GM18508 (cell line): ENCODE measurements at regions not wholly inside any gene's neighbourhood (a gene's known extent, or its start where the extent isn't known, plus 50 kb on each side); places are given as distances from the start of the nearest gene placed in this dataset.
A peak's percentile ranks its signal among the peaks of the same experiment; 100 is the strongest.

ENCODE experiments used
- ATAC-seq: cut with Tn5 transposase; IDR thresholded peaks from one replicate; pipeline ENCODE4 v1.9.1; 2021; ENCODE audit warnings: moderate number of reproducible peaks; ENCODE audit not compliant: insufficient read depth, unreplicated experiment

DNA sequence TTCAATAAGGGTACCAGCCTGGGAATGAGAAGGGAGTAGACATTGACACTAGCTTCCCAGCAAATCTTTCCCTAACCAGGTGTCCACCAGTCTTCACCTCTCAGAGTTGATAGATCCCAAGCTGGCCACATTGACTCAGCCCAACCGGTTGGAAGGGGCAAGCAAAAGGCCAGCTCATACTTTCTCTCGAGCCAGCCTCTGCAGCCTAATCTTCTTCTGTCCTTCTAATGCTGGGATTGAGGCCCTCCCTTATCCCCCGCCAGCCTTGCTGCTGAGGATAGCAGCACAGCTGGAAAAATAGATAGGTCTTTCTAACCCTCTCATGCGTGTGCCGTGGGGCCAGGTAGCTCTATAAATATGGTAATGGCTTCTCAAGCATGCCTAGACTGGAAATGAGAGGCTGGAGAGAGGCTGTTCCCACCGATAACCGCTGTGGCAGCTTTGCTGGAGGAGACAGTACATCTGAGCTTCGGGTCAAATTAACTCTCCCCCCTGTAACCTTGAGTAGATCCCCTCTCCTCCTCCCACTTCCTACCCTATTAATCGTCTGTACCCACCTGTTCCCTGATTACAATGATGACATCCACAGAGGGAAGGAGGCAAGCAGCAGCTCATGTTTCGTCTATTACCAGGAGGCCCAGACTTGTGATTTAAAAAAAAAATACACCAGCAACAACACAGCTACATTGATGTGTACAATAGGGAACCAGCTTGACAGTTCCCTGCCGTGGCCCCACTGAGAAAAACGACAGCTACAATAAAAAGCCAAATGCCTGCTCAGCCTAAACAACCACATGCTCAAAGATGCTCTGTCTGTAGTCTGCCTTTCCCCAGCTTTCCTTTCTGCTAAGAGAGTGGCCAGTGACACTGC is 219.9 kb upstream of the BRINP1 start:
- ATAC-seq, result no peak

GRCh38 chr9:119577881-119578280 is 208.6 kb upstream of the BRINP1 start:
- no peak for ATAC-seq

- ATAC-seq, result no peak
Observed at GRCh38 chr9:119559986-119560385, 190.8 kb upstream of the BRINP1 start.

GRCh38 chr9:119559056-119559455 is 189.8 kb upstream of the BRINP1 start:
- no peak for ATAC-seq

DNA sequence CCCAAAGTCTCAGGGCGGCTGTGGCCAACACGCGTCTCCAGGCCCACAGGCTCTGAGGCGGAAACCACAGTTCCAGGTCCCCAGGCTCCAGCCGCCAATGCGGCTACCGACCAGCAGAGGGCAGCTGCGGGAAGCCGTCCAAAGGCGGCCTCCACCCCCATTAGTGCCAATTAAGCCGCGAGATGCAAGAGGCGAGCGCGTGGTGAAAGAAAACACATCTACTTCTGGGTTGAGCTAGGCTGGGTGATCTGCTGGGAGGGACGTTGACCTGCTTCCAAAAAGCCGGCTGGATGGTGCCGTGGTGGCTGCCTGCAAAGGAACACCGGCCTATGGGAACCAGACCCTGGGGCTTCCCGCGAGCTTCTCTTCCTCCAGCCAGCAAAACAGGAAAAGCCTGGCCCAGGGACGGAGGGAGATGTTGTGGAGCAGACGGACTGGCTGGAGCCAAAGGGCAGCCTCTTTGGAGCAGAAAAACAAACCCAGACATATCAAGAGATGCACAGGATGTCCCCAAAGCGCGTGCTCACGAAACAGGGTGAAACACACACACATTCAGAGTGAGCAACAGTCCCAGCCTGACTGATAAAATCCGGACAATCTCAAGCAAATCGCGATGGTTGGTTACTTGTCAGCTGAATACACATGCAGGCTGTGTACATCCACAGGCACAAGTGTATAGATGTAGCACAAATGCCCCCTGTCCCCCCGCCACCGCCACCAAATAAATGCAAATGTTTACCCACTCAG is 187.1 kb upstream of the BRINP1 start:
- ATAC-seq, result peak; percentile 82

DNA sequence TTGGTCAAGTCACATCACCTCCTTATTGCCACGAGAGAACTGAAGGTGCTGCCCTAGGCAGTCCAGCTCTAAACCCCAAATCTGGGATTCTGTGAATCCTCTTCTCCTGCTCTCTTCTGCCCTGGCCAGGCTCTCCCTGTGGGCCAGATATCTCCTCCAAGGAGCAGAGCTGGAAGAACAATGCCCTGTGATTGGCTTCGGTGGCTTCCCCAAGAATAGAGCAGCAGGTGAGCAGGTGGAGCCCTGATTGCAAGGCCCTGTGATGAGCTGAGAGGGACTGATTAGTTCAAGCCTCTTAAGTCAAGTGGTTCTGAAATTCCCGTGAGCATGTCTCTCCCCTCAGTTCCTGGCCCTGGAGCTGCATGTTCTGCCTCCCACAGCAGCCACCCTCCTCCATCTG is 175.3 kb upstream of the BRINP1 start:
- no peak for ATAC-seq

DNA sequence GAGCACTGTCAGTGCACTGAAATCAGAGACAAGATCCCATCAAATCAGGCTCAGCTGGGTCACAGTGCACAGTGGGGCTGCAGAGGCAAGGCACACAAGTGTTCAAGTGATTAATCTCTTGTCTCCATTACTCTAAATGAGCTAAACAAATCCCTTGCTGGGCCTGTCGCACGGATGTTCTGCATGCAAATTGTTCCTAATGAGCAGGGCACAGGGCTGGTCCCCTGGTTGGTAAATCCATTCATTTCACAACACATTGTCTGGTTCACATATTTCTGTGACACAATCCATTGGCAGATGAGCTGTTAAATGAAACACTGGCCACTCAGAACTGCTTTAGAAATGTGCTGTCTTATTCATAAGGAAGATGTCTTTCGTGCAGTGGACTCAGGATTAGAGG is 167.9 kb upstream of the BRINP1 start:
- no peak for ATAC-seq

DNA sequence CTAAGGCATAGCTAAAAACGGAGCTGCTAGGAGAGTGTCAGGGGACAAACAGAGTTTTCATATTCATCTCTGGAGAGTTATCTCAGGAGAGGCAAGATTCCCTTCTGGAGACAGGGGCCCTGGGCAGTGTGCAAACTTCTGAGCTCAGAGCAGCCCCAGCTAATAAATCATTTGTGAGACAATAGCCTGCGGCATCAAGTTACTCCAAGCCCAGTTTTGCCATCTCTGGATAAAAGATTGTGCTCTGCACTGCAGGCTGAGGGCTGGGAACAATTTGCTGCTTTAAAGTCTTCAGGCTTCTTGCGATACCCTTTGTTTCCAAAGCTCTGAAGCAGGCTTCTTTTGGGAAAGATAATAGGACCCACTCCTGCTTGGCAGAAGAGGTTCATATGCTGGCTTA is 164.3 kb upstream of the BRINP1 start:
- no peak for ATAC-seq

DNA sequence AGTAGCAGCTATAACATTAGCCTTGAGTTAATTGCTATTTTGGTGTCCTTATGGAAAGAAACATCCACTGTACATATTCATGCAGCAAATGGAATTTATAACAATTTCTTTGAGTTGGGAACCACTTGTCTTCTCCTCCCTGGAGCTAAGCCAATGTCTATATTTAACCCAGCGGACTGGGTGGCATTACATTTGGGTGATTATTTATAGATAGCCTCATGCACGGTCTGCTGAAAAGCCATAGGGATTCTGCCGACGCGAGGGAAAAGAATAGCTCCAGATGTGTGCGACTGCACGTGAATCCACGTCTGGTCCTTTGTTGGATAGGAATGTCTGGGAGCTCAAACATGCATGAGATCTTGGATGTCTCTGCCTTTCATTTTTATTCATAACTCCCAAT is 157.5 kb upstream of the BRINP1 start:
- ATAC-seq, result no peak

GRCh38 chr9:119523508-119523907 is 154.3 kb upstream of the BRINP1 start:
- no peak for ATAC-seq

DNA sequence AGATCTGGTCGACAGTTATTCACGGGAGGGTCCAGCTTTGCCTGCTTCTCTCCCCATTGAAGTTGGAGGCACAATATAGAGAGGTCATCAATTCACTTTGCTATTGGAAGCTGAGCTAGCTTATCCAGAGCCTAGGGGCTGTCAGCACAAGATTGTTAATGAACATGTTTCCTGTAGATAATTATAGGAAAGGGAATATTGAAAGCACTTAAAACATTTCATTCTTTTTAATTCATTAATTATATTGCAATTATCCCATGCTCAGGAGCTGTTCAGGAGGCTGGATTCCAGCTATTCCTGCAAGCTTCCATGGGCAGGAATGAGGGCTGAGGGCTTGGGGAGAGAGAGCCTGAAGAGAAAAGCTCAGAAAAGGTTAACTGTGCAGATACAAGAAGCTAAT is 153.1 kb upstream of the BRINP1 start:
- ATAC-seq, result no peak

GRCh38 chr9:119509291-119509905 is 140.2 kb upstream of the BRINP1 start:
- ATAC-seq, result no peak

DNA sequence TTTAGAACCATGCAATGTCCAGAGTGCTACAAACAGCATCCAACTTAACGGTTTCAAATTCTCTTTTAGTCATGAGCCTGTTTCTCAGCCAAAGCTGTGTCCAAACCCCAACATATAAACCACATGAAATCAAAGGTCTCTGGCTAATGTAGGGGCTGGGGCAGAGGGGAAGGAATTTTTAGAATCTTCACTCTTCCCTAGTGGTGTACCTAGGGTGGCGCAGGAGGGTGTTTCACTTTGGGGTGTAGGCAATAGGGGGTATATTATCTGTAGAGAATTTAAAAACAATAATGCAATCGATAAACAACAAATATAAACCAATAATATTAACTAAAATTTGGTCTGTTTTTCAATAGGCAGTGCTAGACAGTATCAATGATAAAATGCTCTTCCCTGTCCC is 132.1 kb upstream of the BRINP1 start:
- no peak for ATAC-seq

GRCh38 chr9:119500072-119500771 is 131.0 kb upstream of the BRINP1 start:
- ATAC-seq, result no peak

DNA sequence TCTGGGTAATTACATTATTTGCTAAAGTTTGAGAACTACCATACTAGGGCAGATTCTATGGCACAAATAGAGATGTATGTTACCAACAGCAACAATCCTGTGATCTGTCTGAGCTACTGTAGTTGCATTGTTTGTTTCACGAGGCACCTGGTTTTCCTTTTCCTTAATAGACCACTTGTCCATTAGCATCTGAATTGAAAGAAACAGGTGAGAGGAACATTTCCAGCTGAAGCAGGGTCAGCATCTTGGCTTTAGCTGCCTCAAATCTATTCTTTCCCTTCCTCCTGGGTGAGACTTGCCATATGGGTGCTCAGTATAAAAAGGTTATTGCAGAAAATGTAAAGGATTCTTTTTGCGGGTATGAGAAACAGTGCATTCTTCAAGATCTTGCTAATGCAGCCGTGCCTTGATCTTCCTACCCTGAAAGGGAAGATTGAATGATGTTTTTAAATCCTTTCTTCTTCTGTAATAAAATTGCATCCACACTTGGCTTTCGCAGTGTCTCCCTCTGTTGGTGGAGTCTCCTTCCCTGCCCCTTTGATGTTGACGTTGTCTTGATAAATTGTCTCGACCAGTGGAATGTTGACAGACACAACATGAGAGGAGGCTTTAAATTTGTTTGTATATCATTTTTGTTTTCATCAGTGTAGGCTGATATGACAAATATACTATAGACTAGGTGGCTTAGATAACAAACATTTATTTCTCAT is 118.0 kb upstream of the BRINP1 start:
- ATAC-seq, result no peak

DNA sequence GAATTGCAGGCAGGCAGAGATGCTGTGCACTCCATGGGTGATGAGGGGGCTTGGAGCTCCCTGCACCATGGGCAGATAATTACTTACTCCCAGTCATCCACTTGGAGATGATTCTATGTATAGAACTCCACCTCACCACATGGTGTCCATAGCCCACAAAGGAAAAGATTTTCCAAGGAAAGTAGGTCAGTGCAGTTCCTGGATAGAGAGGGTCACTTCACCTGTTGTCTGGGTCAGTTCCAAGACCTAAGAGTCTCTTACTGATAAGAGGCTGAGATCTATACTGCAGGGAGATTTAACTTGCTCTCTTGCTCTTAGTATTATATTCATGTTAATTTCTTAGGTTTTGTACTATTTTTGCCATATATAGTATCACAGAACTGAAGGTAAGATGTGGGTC is 113.9 kb upstream of the BRINP1 start:
- ATAC-seq, result no peak

DNA sequence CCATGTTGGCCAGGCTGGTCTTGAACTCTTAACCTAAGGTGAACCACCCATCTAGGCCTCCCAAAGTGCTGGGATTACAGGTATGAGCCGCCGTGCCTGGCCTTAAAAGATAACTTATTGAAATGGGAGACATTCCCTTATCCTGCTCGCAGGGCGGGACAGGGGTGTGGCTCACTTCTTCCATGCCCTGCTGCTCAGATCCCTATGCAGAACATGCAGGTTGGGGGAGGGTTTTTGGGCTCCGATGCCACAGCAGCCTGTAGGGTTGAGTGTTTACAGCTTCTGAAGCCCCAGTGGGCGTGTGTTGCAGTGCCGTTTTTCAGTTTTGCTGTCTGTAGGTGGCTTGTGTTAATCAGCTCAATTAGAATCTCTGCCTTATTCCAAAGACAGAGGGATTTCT is 108.0 kb upstream of the BRINP1 start:
- no peak for ATAC-seq

- no peak for ATAC-seq
Observed at GRCh38 chr9:119458068-119458467, 88.8 kb upstream of the BRINP1 start.

GRCh38 chr9:119453980-119454379 is 84.7 kb upstream of the BRINP1 start:
- no peak for ATAC-seq

- no peak for ATAC-seq
Observed at GRCh38 chr9:119453490-119453911, 84.3 kb upstream of the BRINP1 start.
